Vagina (tissue), 2 donors: ENCODE measurements at regions not wholly inside any gene's neighbourhood (a gene's known extent, or its start where the extent isn't known, plus 50 kb on each side); places are given as distances from the start of the nearest gene placed in this dataset.
"Not testable (repeated sequence)": the region's sequence is repeated elsewhere in the genome, so short reads cannot be mapped to it uniquely, and the experiment has no call there.

ENCODE experiments used
- DNase-seq, 2 donors: peaks; one replicate each; pipeline ENCODE4 v3.0.0-alpha.2; 2017; ENCODE audit errors: extremely low spot score in 2 of 2
- H3K27ac ChIP-seq: fragments of 200-600 bp; sonication (generic); one replicate; pipeline ENCODE4 v1.5.1; 2019
- H3K27me3 ChIP-seq: fragments of 200-600 bp; sonication (generic); one replicate; pipeline ENCODE4 v1.5.1; 2019
- H3K36me3 ChIP-seq, 2 donors: fragments of 200-600 bp; sonication (generic); one replicate each; pipeline ENCODE4 v1.5.1; 2017 to 2019
- H3K4me1 ChIP-seq: fragments of 200-600 bp; sonication (generic); one replicate; pipeline ENCODE4 v1.5.1; 2019
- H3K4me3 ChIP-seq, 2 donors: fragments of 200-600 bp; sonication (generic); 1 replicate in 1 of 2; 2 replicates in 1 of 2; pipeline ENCODE4 v1.5.1; 2016 to 2019
- H3K9me3 ChIP-seq: fragments of 200-600 bp; sonication (generic); one replicate; pipeline ENCODE4 v1.5.1; 2019
- CTCF ChIP-seq, 3 experiments: fragments of 450-650 bp in 2 of 3; fragments of 200-600 bp in 1 of 3; sonication (generic) in 1 of 3; IDR thresholded peaks; one replicate each; pipeline ENCODE4 v1.5.1; 2017 to 2019; ENCODE audit warnings: antibody characterized with exemption in 3 of 3, mild to moderate bottlenecking in 2 of 3, moderate library complexity in 2 of 3
- POLR2A ChIP-seq, 2 donors: fragments of 450-650 bp; IDR thresholded peaks; one replicate each; pipeline ENCODE4 v1.6.1; 2017; ENCODE audit warnings: antibody characterized with exemption in 2 of 2, mild to moderate bottlenecking in 2 of 2, moderate library complexity in 2 of 2
- POLR2AphosphoS5 ChIP-seq, 2 donors: sonication (generic); formaldehyde crosslinking; IDR thresholded peaks; one replicate each; pipeline ENCODE4 v1.9.0; 2017; ENCODE audit warnings: antibody characterized with exemption in 2 of 2, mild to moderate bottlenecking in 2 of 2, low read depth in 1 of 2; ENCODE audit not compliant: insufficient read depth in 1 of 2
- intact Hi-C: fragments of 100-400 bp; cut with DNase I; formaldehyde crosslinking; loops from one replicate; pipeline ENCODE4 v1.15.1; 2023

GRCh38 chr4:104930745-104931736, 215.6 kb upstream of the TET2 start:
- H3K4me1 ChIP-seq, H3K9me3 ChIP-seq, H3K36me3 ChIP-seq, H3K27me3 ChIP-seq, H3K4me3 ChIP-seq, intact Hi-C loops, DNase-seq, H3K27ac ChIP-seq: not testable (repeated sequence)
- peak in 1 of 3 experiments; percentile 20 for TF ChIP-seq CTCF (IDR thresholded peaks at IDR 0.05)

- no peaks in the 10 kb centered on the region for H3K36me3 ChIP-seq
- H3K4me1 ChIP-seq = no peaks in the 10 kb centered on the region
- intact Hi-C loops = no loop called here
- TF ChIP-seq POLR2A (IDR thresholded peaks at IDR 0.05) (no peak), CTCF (IDR thresholded peaks at IDR 0.05) (no peak), POLR2AphosphoS5 (IDR thresholded peaks at IDR 0.05; ENCODE audit: insufficient read depth in 1 of 2, low read depth in 1 of 2) (no peak)
- no peak for DNase-seq
- H3K27ac ChIP-seq = no peak overlapping the region
- H3K27me3 ChIP-seq = no peaks in the 10 kb centered on the region
- no peaks in the 10 kb centered on the region for H3K9me3 ChIP-seq
- H3K4me3 ChIP-seq = no peak overlapping the region
Observed at GRCh38 chr4:104938624-104939023, 208.1 kb upstream of the TET2 start.

GRCh38 chr4:104940927-104941326, 205.7 kb upstream of the TET2 start:
- no peaks in the 10 kb centered on the region for H3K4me1 ChIP-seq
- no peak overlapping the region for H3K4me3 ChIP-seq
- TF ChIP-seq POLR2AphosphoS5 (IDR thresholded peaks at IDR 0.05; ENCODE audit: insufficient read depth in 1 of 2, low read depth in 1 of 2) (no peak), CTCF (IDR thresholded peaks at IDR 0.05) (no peak), POLR2A (IDR thresholded peaks at IDR 0.05) (no peak)
- H3K9me3 ChIP-seq = no peaks in the 10 kb centered on the region
- no peaks in the 10 kb centered on the region for H3K27me3 ChIP-seq
- H3K36me3 ChIP-seq = no peaks in the 10 kb centered on the region
- DNase-seq = no peak
- intact Hi-C loops = no loop called here
- no peak overlapping the region for H3K27ac ChIP-seq

GRCh38 chr4:104941661-104942062, 205.0 kb upstream of the TET2 start:
- H3K9me3 ChIP-seq = no peaks in the 10 kb centered on the region
- no peak overlapping the region for H3K4me3 ChIP-seq
- intact Hi-C loops = no loop called here
- H3K27ac ChIP-seq = no peak overlapping the region
- TF ChIP-seq POLR2A (IDR thresholded peaks at IDR 0.05) (no peak), CTCF (IDR thresholded peaks at IDR 0.05) (no peak), POLR2AphosphoS5 (IDR thresholded peaks at IDR 0.05; ENCODE audit: insufficient read depth in 1 of 2, low read depth in 1 of 2) (no peak)
- H3K27me3 ChIP-seq = no peaks in the 10 kb centered on the region
- DNase-seq = no peak
- no peaks in the 10 kb centered on the region for H3K36me3 ChIP-seq
- H3K4me1 ChIP-seq = no peaks in the 10 kb centered on the region
